Daoy (cell line): ENCODE measurements at regions not wholly inside any gene's neighbourhood (a gene's known extent, or its start where the extent isn't known, plus 50 kb on each side); places are given as distances from the start of the nearest gene placed in this dataset.

Experiments
- DNase-seq: peaks from one replicate; pipeline ENCODE4 v3.0.0-alpha.2; 2015; ENCODE audit warnings: low read depth

DNA sequence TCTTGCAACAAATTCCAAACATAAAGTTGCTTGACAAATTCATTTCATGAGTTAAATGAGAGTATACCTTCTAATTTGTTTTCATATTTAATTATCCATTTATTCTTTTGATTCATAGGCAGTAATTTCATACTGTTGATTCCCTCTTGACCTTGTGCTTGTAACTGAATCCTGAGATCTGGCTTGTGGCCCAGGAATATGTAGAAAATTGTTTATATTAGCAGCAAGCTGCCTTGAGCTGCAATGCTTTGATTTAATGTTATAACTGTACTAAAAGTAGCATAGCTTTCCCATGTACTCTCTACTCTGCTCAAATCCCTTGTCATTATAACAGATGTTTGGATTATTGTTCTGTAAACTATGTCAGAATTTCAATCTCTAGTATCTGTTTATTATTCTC lies 780.7 kb downstream of the NR2F1-AS1 start:
- no peak for DNase-seq

DNA sequence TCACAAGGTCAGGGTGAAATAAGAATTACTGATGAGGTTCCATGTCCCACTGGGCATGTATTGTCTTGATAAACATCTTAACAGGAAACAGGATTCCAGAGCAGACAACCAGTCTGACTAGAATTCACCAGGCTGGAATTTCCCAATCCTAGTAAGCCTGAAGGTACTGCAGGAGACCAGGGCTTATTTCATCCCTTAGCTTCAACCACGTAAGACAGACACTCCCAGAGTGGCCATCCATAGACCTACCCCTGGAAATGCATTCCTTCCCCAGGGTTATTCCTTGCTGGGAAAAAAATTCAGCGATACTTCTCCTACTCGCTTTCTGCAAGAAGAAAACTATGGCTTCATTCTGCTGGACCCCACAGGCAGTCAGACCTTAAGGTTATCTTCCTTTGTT lies 785.4 kb downstream of the NR2F1-AS1 start:
- no peak for DNase-seq

DNA sequence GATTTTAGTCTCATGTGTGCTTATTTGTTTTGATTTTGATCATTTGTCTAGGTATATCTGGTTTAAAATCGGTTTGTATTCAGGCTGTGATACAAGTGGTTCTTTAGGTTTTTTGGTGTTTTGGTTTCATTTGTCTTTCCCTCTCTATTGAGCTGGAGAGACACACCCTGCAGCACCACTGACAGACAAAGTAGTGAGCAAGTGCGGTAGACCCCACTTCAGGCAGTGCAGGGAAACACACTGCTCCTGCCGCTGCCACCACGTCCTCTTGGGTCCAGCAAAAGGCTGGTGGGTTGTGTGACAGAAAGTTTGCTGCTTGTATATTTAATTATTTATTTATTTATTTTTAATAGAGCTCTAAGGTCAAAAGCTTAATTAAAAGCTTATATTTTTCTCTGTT lies 801.0 kb downstream of the NR2F1-AS1 start:
- no peak for DNase-seq

DNA sequence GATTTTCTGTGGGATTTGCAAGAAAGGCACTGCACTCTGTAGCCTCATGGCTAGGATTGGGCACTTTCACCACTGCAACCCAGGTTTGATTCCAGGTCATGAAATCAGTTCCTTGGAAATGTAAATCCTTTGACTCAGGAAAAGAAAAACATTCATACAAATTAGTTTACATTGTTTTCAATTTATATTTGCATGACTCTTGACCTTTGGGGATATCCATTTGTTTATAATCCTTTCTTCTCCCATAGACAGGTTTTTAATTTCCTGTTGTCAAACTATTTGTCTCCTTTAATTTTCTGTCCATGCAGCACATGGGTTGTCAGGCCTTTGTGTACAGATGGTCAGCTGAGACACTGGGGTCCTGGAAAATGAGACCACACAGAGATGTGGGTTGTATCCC lies 801.5 kb downstream of the NR2F1-AS1 start:
- DNase-seq: no peak

DNA sequence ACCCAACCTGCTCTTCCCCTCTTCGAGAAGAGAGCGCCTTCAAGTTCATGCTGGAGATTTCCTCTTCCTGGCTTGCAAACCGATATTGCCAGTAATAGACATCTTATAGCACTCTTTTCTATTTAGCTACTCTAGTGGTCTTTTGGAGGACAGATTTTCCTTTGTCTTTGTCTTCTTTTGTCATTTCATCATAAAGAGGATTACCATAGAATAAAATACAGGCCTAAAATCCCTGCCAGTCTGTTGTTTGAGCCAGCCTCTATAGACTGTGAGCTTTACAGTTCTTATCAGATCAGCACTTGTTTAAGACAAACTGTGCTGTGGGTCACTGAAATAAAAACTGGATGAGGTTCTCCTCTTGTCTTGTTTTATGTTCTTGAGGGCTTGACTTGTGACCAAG lies 802.8 kb downstream of the NR2F1-AS1 start:
- DNase-seq: no peak

DNA sequence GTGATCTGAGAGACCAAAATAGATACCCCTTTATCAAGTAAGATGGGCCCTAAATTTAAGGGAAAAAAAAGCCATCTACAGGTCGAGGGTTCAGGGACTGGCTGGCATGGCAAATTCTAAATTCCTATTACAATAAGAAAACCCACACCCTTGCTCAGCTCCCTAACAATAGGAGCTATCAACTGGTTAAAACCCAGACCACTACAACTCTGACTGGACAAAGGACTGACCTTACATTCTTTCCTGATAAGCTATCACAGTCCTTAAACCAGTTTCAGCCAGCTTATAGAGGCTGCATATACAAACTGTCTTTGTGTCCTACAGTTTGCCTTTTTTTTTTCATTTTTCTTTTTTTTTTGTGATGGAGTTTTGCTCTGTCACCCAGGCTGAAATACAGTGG lies 803.6 kb downstream of the NR2F1-AS1 start:
- DNase-seq: no peak

DNA sequence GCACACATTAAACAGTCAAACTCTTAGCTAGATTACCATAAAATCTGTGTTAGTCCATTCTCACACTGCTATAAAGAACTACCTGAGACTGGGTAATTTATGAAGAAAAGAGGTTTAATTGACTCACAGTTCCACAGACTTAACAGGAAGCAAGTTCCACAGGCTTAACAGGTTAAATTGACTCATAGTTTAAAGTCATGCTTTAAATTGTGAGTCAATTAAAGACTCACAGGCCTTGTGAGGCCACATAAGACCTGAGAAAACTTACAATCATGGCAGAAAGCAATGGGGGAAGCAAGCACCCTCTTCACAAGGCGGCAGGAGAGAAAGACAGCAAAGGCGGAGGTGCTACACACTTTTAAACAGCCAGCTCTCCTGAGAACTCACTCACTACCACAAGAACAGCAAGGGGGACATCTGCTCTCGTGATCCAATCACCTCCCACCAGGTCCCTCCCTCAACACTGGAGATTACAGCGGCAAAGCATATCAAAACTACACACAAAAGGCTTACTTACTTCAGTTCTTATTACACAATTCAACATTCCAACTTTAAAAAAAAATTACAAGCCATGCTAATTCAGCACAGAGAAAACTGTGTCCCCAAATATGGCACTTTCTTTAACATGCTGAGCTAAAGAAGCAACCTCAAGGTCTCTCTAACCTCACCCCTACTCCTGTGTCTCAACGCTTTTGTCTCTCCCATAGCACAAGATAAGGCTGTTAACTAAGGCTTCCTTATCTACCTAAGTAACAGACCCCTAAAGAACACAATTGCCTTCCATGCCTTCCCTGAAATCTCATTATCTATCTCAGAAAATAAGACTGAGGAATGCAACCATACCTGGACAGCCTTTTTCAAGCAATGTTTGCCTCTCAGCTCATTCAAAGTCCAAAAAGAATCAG lies 805.1 kb downstream of the NR2F1-AS1 start:
- peak; percentile 3 for DNase-seq

DNA sequence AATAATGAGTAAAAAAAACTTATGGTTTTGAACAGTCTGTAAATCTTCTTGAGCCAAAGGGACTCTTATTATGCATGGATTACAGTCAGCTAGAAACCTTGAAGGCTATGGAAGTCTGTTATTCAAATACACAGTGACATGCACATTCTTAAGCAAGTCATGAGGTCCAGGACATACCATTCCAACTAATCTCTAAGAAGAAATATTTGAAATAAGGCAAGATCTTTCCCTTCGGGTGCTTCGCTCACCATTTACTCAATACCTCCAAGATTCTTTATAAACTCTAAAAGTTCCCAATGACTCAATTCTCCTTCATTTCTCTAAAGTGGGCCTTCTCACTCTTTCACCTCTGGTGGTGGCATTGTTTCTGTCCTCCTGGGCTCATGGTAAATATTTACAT lies 811.0 kb downstream of the NR2F1-AS1 start:
- no peak for DNase-seq

DNA sequence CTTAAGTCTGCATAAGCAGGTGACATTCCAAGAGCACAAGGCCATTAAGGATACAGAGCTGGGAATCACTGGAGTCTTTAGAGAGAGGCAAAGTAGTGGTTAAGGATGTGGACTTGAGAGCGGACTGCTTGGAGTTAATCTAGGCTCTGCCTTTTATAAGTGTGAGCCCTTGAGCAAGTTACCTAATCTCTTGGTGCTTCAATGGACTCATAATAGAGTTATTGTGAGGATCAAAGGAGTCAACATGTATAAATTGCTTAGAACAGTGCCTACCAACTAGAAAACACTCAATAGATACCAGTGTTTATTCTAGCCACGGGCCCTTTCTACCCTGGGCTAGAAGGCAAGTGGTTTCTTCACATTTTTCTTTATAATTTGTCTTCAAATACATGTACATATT lies 819.4 kb downstream of the NR2F1-AS1 start:
- DNase-seq: no peak

DNA sequence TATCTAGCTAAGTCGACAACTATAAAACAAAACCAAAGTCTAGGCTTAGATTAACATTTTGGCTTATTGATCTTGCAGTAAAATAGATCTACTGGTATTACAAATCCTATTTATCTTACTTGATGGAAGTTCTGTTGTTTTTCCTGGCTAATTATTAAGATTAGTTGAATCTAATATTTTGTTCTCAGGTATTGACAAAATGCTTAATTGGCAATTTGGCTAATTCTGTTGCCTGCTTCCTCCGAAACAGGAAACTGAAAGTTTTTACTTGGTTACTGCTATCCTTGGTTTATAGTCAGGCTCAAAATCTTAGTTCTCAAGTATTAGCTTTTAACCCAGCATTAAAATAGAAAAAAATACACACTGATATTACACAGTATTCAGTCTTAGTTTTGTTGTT lies 820.5 kb downstream of the NR2F1-AS1 start:
- no peak for DNase-seq

DNA sequence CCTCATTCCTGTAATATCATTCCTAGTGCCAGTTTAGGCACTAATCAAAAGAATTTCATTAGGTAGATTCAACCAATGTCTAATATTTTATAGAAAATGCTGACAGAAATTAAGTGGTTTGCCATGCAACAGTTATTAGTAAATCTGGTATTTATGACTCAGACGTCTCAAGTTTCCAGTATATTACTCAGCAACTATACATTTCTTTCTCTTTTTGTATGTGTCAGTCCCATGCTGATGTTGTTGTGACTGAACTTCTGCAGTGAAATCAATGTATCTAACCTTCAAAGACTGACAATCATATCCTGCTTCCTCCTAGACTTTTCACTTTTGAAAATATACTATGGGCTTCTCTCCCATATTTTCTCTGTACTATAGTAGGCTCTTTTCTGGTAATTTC lies 822.5 kb downstream of the NR2F1-AS1 start:
- peak; percentile 12 for DNase-seq

DNA sequence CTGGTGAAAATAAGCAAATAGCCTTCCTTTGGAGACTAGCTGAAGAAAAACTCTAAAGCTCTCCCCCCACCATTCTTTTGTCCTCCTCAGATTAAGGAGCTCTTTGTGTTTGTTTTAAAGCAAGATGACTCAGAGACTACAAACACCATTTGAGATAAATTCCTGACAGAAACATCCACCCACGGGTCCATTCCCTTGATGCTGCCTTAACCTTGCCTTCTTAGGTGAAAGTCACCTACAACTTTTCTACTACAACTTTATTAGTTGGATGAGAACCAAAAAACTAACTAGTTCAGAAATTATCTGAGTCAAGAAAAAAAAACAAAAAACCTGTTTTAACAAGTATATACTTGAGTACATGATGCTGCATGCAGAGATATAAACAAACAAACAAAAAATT lies 831.1 kb downstream of the NR2F1-AS1 start:
- peak; percentile 36 for DNase-seq

DNA sequence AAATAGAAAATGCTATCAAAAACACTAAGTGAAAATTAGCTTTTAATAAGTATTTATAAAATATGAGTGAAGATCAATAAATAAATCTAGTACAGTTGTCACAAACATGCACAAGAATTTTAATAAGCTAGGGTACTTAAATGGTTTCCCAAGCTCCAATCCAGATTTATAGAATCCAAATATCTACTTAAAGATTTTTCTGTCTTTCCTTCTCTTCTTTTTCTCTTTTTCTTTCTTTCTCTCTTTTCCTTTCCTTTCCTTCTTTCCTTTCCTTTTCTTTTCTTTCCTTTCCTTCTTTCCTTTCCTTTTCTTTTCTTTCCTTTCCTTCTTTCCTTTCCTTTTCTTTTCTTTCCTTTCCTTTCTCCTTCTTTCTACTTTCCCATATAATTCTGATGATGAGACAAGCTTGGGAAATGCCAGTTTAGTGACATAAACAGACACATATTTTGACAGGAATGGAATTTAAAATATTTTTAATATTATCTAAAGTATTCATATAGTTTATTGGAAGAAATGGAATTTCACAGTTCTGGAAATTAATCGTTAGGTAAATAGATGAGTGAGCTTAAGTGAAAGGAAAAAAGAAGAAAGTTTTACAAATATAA lies 832.8 kb downstream of the NR2F1-AS1 start:
- DNase-seq: no peak

DNA sequence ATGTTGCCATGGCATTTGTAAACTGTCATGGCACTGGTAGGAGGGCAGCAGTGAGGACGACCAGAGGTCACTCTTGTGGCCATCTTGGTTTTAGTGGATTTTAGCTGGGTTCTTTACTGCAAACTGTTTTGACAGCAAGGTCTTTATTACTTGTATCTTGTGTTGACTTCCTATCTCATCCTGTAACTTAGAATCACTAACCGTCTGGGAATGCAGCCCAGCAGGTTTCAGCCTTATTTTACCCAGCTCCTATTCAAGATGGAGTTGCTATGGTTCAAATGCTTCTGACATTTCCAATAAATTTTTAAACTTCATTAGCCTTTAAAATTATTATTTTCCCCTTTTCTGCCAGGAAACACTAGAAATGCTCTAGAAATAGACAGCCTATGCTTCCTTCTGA lies 839.1 kb downstream of the NR2F1-AS1 start:
- DNase-seq: no peak

DNA sequence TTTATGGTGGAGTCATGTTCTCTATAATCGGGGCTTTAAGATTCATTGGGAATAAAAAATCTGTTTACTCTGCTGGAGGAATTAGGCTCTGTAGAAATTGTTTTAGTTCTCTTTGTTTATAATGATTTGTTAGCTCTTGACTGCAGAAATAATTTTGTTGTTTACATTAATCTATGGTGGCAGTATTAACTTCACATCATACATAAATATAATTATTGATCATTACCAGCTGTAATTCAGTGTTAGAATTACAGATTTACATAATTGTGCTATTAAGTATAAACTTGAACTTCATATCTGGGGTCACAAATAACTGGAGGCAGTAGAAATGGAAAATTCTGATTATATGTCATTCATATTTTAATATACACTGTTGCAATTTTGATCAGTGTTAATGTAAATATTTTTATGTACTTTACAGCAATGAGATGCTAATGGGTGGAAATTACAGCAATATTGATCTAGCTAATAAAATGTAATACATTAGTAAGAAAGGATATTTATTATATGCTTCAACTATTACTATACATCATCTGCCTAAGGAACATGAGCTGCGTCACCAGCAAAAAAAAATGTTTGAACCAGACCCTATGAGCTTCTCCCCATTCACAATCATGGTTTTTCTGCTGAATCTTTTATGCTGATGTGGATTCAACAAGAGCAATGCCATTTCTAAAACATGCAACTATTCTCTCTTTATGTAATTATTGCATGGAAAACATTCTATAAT lies 846.6 kb downstream of the NR2F1-AS1 start:
- DNase-seq: no peak

DNA sequence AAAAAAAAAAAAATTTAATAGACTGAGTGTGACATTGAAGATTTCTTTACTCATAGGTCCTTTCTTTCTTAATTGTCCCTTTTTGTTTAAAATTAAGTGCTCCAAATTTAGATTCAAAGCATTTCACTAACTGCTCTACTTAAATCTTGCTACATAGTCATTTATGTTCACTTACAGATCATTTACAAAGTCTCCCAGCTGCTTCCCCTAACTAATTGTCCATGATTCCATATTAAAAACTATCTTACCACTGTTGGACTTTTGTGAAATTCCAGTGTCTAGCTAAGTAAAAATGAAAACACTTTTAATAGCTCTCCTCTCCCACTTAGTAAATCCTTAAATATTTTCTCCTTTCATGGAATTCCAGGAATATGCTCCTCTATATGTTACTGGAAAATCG lies 850.5 kb downstream of the NR2F1-AS1 start:
- no peak for DNase-seq

DNA sequence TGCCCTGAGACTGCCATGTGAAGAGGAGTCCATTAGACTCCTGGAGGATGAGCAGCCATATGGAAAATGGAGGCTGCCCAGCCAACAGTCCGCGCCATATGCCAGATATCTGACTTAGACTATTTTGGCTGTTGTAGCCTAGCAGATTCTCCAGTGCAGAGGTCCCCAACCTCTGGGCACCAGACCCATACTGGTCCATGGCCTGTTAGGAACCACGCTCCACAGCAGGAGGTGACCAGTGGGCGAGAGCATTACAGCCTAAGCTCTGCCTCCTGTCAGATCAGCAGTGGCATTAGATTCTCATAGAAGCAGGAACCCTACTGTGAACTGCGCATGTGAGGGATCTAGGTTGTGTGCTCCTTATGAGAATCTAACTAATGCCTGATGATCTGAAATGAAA lies 851.9 kb downstream of the NR2F1-AS1 start:
- DNase-seq: no peak

DNA sequence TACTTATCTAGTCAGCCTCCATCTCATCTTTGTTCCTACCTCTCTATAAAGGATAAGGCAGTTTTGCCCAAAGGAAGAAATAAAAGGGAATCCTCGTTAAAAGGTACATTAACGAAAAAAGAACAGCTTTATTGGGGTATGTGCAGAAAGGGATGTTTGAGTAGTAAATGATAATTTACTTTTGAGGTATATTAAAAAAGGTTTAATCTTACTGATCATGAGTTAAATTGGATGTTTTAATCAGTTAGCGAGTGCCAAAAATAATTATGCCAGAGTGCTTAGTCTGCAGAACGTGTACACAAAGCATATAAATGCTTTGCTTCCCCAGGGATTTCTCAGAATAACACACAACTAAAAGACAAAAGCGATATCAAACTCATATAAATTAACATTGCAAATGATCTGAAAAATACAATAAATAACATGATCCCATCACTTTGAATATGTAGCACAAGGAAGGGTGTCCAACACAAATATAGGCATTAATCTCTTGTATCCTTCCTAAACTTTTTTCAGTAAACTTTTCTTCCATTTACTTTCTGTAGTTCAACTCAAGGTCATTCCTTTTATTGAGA lies 865.0 kb downstream of the NR2F1-AS1 start:
- no peak for DNase-seq

DNA sequence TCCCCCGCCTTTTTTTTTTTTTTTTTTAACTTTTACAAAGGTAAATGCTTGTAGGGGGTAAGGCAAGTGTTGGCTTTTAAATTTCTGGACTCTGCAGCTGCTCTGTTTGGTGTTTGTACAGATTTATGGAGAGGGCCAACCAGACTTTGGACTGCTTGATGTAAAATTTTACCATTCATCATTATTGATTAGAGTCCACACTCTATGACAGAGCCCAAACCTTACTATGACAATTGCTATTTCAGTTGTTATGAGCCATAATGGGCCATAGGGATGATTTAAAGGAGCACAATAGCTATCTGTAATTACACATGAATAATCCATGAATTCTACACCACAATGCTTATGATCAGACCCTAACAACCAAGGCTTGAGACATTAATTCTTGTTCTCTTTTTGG lies 867.2 kb downstream of the NR2F1-AS1 start:
- DNase-seq: no peak

DNA sequence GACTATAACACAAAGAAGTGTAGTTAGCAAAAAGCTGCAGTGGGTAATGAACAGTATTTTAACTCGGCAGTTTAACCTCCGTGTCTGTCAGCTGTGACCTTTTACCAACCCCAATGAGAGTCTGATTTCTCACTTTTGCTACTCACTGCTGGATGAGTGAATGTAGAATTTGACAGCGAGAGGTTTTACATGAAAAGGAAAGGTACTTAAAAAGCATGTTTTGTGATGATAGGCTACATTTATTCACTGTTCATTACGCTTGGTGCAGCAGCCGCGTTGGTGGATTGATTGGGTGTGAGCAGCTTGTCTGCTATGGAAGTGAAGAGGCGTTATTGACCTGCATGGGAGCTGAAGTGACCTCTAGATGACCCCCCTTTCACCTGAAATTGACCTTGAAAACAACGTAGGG lies 867.7 kb downstream of the NR2F1-AS1 start:
- no peak for DNase-seq

DNA sequence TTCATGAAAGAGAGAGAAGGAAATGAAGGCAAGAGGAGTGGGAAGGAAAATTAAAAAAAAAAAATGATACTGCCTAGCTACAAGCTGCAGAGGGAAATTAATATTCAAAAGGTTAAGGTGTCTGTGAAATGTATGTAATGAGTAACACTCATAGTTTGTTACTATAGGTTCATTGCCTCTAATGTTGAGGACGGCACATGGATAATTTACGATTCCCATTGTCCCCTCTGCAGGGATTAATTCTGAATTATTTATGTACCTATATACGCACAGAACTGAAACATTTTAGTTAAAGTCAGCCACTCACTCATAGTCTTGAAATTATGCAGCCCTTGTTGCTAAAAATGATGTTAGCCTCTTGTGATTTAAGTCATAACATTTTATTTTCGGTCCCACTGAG lies 869.1 kb downstream of the NR2F1-AS1 start:
- DNase-seq: no peak

DNA sequence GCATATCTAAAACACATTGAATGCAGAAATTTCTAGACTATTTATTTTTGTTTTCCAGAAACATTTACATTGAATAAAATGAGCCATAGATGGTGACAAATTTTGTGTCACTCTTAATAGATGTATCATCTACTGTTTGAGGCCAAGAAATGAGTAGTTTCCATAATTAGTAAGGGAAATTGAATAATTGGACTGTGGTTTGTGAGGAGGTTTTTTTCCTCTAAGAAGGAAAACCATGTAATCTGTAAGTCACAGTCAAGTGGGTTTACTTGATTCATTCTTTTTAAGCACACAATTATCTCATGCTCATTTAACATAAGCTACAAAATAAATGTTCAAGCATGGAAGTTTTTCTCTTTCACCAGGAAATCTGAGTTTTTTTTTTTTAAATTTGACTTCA lies 876.4 kb downstream of the NR2F1-AS1 start:
- no peak for DNase-seq

DNA sequence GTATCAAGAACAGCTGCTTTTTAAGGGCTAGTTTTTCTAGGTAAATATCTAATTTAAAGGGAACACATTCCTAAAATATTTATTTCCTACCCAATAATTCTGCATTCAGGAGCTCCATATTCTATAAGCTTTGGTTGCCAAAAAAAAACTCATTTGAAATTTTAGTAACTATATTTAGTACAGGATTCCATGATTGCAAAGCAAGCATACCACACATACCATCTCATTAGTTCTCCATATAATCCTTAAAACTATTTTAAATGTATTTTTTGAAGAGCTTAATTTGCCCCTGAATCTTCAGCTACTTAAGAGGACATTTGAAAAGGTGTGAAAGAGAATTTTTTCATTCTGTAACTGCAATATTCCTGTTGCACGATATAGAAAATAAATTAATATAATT lies 877.0 kb downstream of the NR2F1-AS1 start:
- DNase-seq: no peak
